K562 (cell line): ENCODE measurements at regions not wholly inside any gene's neighbourhood (a gene's known extent, or its start where the extent isn't known, plus 50 kb on each side); places are given as distances from the start of the nearest gene placed in this dataset.

Source experiments
- CBFA2T2 ChIP-seq: fragments of 450-650 bp; conservative IDR thresholded peaks from 2 replicates; pipeline ENCODE4 v1.6.1; 2017; ENCODE audit warnings: mild to moderate bottlenecking
- FOXK2 ChIP-seq, 2 experiments: fragments of 450-650 bp; IDR thresholded peaks in 1 of 2; conservative IDR thresholded peaks in 1 of 2; 2 replicates each; pipeline ENCODE4 v1.6.1; 2016; ENCODE audit warnings: low read depth in 2 of 2, mild to moderate bottlenecking in 1 of 2
- NFE2 ChIP-seq: IDR thresholded peaks from 2 replicates; pipeline ENCODE4 v1.6.1; 2014; ENCODE audit warnings: antibody characterized with exemption, low read depth
- NRF1 ChIP-seq, 2 experiments: fragments of 450-650 bp; IDR thresholded peaks in 1 of 2; conservative IDR thresholded peaks in 1 of 2; 2 replicates each; pipeline ENCODE4 v1.6.1; 2014; ENCODE audit warnings: mild to moderate bottlenecking in 2 of 2
- TAF1 ChIP-seq: IDR thresholded peaks from 2 replicates; pipeline ENCODE4 v1.6.1; 2011; ENCODE audit warnings: mild to moderate bottlenecking, low read length, moderate library complexity; ENCODE audit not compliant: insufficient read depth, control insufficient read depth, severe bottlenecking; ENCODE audit errors: extremely low read depth
- THRAP3 ChIP-seq: fragments of 450-650 bp; IDR thresholded peaks from 2 replicates; pipeline ENCODE4 v1.6.1; 2016; ENCODE audit warnings: mild to moderate bottlenecking, inconsistent platforms, borderline replicate concordance
- ZNF79 ChIP-seq: fragments of 250-450 bp; sonication (Bioruptor Pico); IDR thresholded peaks from 2 replicates; pipeline ENCODE4 v1.4.0; 2020; ENCODE audit warnings: low read depth, mild to moderate bottlenecking, moderate library complexity
- TF ChIP-seq, protein P1 (sequence below): fragments of 450-650 bp; IDR thresholded peaks from 2 replicates; pipeline ENCODE4 v1.6.1; 2016; ENCODE audit warnings: low read depth

DNA sequence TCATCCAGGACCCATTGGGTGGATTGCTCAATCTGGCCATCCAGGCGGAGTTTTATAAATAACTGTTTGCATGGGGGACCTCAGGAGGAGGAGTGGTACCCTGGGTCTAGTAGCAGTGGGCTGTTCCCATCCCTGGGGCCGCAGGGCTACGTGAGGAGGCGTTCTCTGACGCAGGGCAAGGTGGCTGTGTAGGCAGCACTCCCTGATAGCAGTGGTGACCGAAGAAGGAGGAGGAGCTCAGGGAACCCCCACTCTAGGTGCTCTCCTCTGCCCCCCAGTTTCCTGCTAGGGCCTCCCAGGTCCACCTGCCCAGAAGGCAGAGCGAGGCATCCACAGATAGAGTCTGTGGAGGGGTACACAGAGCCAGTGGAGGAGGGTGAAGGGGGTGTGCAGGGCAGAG is 64.1 kb downstream of the CCNE1 start (continued):
- TF ChIP-seq, protein P1, sequence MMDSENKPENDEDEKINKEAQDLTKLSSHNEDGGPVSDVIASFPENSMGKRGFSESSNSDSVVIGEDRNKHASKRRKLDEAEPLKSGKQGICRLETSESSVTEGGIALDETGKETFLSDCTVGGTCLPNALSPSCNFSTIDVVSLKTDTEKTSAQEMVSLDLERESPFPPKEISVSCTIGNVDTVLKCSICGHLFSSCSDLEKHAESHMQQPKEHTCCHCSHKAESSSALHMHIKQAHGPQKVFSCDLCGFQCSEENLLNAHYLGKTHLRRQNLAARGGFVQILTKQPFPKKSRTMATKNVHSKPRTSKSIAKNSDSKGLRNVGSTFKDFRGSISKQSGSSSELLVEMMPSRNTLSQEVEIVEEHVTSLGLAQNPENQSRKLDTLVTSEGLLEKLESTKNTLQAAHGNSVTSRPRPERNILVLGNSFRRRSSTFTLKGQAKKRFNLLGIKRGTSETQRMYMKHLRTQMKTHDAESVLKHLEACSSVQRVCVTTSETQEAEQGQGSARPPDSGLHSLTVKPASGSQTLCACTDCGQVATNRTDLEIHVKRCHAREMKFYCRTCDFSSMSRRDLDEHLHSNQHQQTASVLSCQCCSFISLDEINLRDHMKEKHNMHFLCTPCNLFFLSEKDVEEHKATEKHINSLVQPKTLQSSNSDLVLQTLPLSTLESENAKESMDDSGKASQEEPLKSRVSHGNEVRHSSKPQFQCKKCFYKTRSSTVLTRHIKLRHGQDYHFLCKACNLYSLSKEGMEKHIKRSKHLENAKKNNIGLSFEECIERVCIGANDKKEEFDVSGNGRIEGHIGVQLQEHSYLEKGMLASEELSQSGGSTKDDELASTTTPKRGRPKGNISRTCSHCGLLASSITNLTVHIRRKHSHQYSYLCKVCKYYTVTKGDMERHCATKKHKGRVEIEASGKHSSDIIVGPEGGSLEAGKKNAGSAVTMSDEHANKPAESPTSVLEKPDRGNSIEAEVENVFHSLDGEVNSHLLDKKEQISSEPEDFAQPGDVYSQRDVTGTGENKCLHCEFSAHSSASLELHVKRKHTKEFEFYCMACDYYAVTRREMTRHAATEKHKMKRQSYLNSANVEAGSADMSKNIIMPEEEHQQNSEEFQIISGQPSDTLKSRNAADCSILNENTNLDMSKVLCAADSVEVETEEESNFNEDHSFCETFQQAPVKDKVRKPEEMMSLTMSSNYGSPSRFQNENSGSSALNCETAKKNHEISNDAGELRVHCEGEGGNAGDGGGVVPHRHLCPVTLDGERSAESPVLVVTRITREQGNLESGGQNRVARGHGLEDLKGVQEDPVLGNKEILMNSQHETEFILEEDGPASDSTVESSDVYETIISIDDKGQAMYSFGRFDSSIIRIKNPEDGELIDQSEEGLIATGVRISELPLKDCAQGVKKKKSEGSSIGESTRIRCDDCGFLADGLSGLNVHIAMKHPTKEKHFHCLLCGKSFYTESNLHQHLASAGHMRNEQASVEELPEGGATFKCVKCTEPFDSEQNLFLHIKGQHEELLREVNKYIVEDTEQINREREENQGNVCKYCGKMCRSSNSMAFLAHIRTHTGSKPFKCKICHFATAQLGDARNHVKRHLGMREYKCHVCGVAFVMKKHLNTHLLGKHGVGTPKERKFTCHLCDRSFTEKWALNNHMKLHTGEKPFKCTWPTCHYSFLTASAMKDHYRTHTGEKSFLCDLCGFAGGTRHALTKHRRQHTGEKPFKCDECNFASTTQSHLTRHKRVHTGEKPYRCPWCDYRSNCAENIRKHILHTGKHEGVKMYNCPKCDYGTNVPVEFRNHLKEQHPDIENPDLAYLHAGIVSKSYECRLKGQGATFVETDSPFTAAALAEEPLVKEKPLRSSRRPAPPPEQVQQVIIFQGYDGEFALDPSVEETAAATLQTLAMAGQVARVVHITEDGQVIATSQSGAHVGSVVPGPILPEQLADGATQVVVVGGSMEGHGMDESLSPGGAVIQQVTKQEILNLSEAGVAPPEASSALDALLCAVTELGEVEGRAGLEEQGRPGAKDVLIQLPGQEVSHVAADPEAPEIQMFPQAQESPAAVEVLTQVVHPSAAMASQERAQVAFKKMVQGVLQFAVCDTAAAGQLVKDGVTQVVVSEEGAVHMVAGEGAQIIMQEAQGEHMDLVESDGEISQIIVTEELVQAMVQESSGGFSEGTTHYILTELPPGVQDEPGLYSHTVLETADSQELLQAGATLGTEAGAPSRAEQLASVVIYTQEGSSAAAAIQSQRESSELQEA = no peak
- no peak for TF ChIP-seq NFE2
- TF ChIP-seq NRF1 (conservative IDR thresholded peaks at IDR 0.05 in 1 of 2, IDR thresholded peaks at IDR 0.05 in 1 of 2) = no peak
- no peak for TF ChIP-seq FOXK2 (conservative IDR thresholded peaks at IDR 0.05 in 1 of 2, IDR thresholded peaks at IDR 0.05 in 1 of 2; ENCODE audit: low read depth in 2 of 2)
- TF ChIP-seq TAF1 = no peak
- no peak for TF ChIP-seq THRAP3
- TF ChIP-seq CBFA2T2 = no peak
- no peak for TF ChIP-seq ZNF79 (CRISPR knock-in tag)
